A673 (cell line): ENCODE measurements at regions not wholly inside any gene's neighbourhood (a gene's known extent, or its start where the extent isn't known, plus 50 kb on each side); places are given as distances from the start of the nearest gene placed in this dataset.

Source experiments
- CTCF ChIP-seq: fragments of 300-800, 200-600 bp; sonication (generic); conservative IDR thresholded peaks from 2 replicates; pipeline ENCODE4 v1.5.1; 2017; ENCODE audit warnings: low read depth, mild to moderate bottlenecking, antibody characterized with exemption, low read length, moderate library complexity, mixed read lengths
- EZH2 ChIP-seq: fragments of 200-600 bp; sonication (generic); IDR thresholded peaks from 2 replicates; pipeline ENCODE4 v1.6.1; 2017; ENCODE audit warnings: borderline replicate concordance, low read depth, mild to moderate bottlenecking, mixed read lengths, antibody characterized with exemption, low read length; ENCODE audit not compliant: poor library complexity, severe bottlenecking

- TF ChIP-seq CTCF = no peak
- no peak for TF ChIP-seq EZH2
Measured at GRCh38 chr18:41845563-41845962, 109.5 kb upstream of the PIK3C3 start.
